H9 (cell line): ENCODE measurements at regions not wholly inside any gene's neighbourhood (a gene's known extent, or its start where the extent isn't known, plus 50 kb on each side); places are given as distances from the start of the nearest gene placed in this dataset.

Experiments
- DNase-seq: peaks from one replicate; pipeline ENCODE4 v3.0.0-alpha.2; 2017
- H2AFZ ChIP-seq: one replicate; pipeline ENCODE4 v1.6.1; 2013; ENCODE audit warnings: mild to moderate bottlenecking, low read length, control low read depth, moderate library complexity
- H2AK5ac ChIP-seq: 2 replicates; pipeline ENCODE4 v1.6.1; 2013; ENCODE audit warnings: low read length, control low read depth, mixed read lengths; ENCODE audit not compliant: insufficient read length
- H2BK120ac ChIP-seq: one replicate; pipeline ENCODE4 v1.6.1; 2013; ENCODE audit warnings: low read depth, mild to moderate bottlenecking, low read length, control low read depth, inconsistent platforms; ENCODE audit not compliant: poor library complexity, severe bottlenecking
- H2BK12ac ChIP-seq: 2 replicates; pipeline ENCODE4 v1.6.1; 2013; ENCODE audit warnings: low read length, control low read depth, mixed read lengths, low read depth; ENCODE audit not compliant: insufficient read length
- H2BK15ac ChIP-seq: 2 replicates; pipeline ENCODE4 v1.6.1; 2013; ENCODE audit warnings: low read depth, low read length, control low read depth
- H2BK20ac ChIP-seq: one replicate; pipeline ENCODE4 v1.6.1; 2013; ENCODE audit warnings: low read depth, mild to moderate bottlenecking, low read length, control low read depth, inconsistent platforms; ENCODE audit not compliant: poor library complexity, severe bottlenecking
- H2BK5ac ChIP-seq: 2 replicates; pipeline ENCODE4 v1.6.1; 2013; ENCODE audit warnings: low read length, control low read depth, mixed read lengths; ENCODE audit not compliant: insufficient read length
- H3K14ac ChIP-seq: 2 replicates; pipeline ENCODE4 v1.6.1; 2013; ENCODE audit warnings: low read length, control low read depth; ENCODE audit not compliant: insufficient read depth
- H3K18ac ChIP-seq: 2 replicates; pipeline ENCODE4 v1.6.1; 2013; ENCODE audit warnings: low read depth, mild to moderate bottlenecking, mixed read lengths, low read length, control low read depth; ENCODE audit not compliant: insufficient read length
- H3K23ac ChIP-seq: 2 replicates; pipeline ENCODE4 v1.6.1; 2013; ENCODE audit warnings: low read length, control low read depth, mixed read lengths, low read depth; ENCODE audit not compliant: insufficient read length
- H3K23me2 ChIP-seq: 2 replicates; pipeline ENCODE4 v1.6.1; 2013; ENCODE audit warnings: low read depth, mild to moderate bottlenecking, mixed read lengths, low read length, control low read depth; ENCODE audit not compliant: insufficient read length, poor library complexity, severe bottlenecking
- H3K27ac ChIP-seq: 2 replicates; pipeline ENCODE4 v1.5.1; 2013; ENCODE audit warnings: low read length, control low read depth, mixed read lengths, low read depth; ENCODE audit not compliant: insufficient read length
- H3K27me3 ChIP-seq: 2 replicates; pipeline ENCODE4 v1.6.1; 2013; ENCODE audit warnings: low read length, control low read depth, inconsistent platforms; ENCODE audit not compliant: insufficient read depth
- H3K4ac ChIP-seq: 2 replicates; pipeline ENCODE4 v1.6.1; 2013; ENCODE audit warnings: low read depth, mild to moderate bottlenecking, control low read depth, inconsistent platforms, low read length, moderate library complexity
- H3K4me1 ChIP-seq: 2 replicates; pipeline ENCODE4 v1.6.1; 2013; ENCODE audit warnings: low read length, control low read depth, inconsistent platforms; ENCODE audit not compliant: insufficient read depth
- H3K4me2 ChIP-seq: 2 replicates; pipeline ENCODE4 v1.6.1; 2013; ENCODE audit warnings: low read length, control low read depth, mixed read lengths; ENCODE audit not compliant: insufficient read length, insufficient read depth
- H3K56ac ChIP-seq: 2 replicates; pipeline ENCODE4 v1.6.1; 2013; ENCODE audit warnings: low read depth, mild to moderate bottlenecking, mixed read lengths, low read length, control low read depth; ENCODE audit not compliant: insufficient read length
- H3K79me1 ChIP-seq: 2 replicates; pipeline ENCODE4 v1.6.1; 2013; ENCODE audit warnings: low read depth, mild to moderate bottlenecking, moderate library complexity, low read length, control low read depth, inconsistent platforms; ENCODE audit not compliant: insufficient read depth, poor library complexity, severe bottlenecking
- H3K79me2 ChIP-seq: 2 replicates; pipeline ENCODE4 v1.6.1; 2013; ENCODE audit warnings: low read length, control low read depth, inconsistent platforms; ENCODE audit not compliant: insufficient read depth
- H3K9ac ChIP-seq: 2 replicates; pipeline ENCODE4 v1.6.1; 2013; ENCODE audit warnings: low read length, control low read depth, mixed read lengths; ENCODE audit not compliant: insufficient read length; ENCODE audit errors: extremely low read depth
- H3K9me3 ChIP-seq: one replicate; pipeline ENCODE4 v1.6.1; 2013; ENCODE audit warnings: low read depth, low read length, inconsistent platforms; ENCODE audit not compliant: control insufficient read depth
- H3T11ph ChIP-seq: one replicate; pipeline ENCODE4 v1.6.1; 2013; ENCODE audit warnings: mild to moderate bottlenecking, low read length, control low read depth, inconsistent platforms
- H4K20me1 ChIP-seq: one replicate; pipeline ENCODE4 v1.6.1; 2013; ENCODE audit not compliant: control insufficient read depth, insufficient read length, insufficient read depth
- H4K5ac ChIP-seq: 2 replicates; pipeline ENCODE4 v1.6.1; 2013; ENCODE audit warnings: low read depth, mild to moderate bottlenecking, mixed read lengths, low read length, control low read depth; ENCODE audit not compliant: insufficient read length
- H4K8ac ChIP-seq: replicated peaks from 2 replicates; pipeline ENCODE4 v1.6.1; 2013; ENCODE audit warnings: low read length, control low read depth, mixed read lengths, low read depth; ENCODE audit not compliant: insufficient read length
- H4K91ac ChIP-seq: 2 replicates; pipeline ENCODE4 v1.6.1; 2013; ENCODE audit warnings: low read depth, mild to moderate bottlenecking, moderate library complexity, mixed read lengths, low read length, control low read depth; ENCODE audit not compliant: insufficient read length
- H3K27ac Mint-ChIP-seq, 3 experiments: 2 replicates in 2 of 3; 3 replicates in 1 of 3; pipeline ENCODE4 v1.8.0; 2020 to 2021; ENCODE audit warnings: mixed read lengths in 3 of 3, mild to moderate bottlenecking in 1 of 3, moderate library complexity in 1 of 3
- H3K27me3 Mint-ChIP-seq: 2 replicates; pipeline ENCODE4 v1.8.0; 2021; ENCODE audit warnings: low read depth, mild to moderate bottlenecking, moderate library complexity, mixed read lengths
- H3K36me3 Mint-ChIP-seq, 3 experiments: 2 replicates in 2 of 3; 3 replicates in 1 of 3; pipeline ENCODE4 v1.8.0; 2020 to 2021; ENCODE audit warnings: low read depth in 3 of 3, mixed read lengths in 3 of 3; ENCODE audit not compliant: insufficient read depth in 1 of 3
- H3K4me1 Mint-ChIP-seq, 2 experiments: 2 replicates each; pipeline ENCODE4 v1.8.0; 2020; ENCODE audit warnings: mixed read lengths in 2 of 2
- H3K4me3 Mint-ChIP-seq, 2 experiments: 2 replicates in 1 of 2; 3 replicates in 1 of 2; pipeline ENCODE4 v1.8.0; 2020 to 2021; ENCODE audit warnings: mild to moderate bottlenecking in 2 of 2, mixed read lengths in 2 of 2, moderate library complexity in 1 of 2
- H3K9me3 Mint-ChIP-seq, 2 experiments: 2 replicates in 1 of 2; 3 replicates in 1 of 2; pipeline ENCODE4 v1.8.0; 2020; ENCODE audit warnings: mild to moderate bottlenecking in 2 of 2, mixed read lengths in 2 of 2, moderate library complexity in 1 of 2
- WGBS: extraction: QIAGEN DNeasy Blood & Tissue Kit; methylation state at CpG from one replicate; pipeline ENCODE4 v1.1.7; 2013; ENCODE audit warnings: missing lambda C conversion rate, low lambda C conversion rate, mixed read lengths; ENCODE audit not compliant: insufficient read length; ENCODE audit errors: extremely low coverage; 5-methylcytosine and 5-hydroxymethylcytosine counted together
- TF ChIP-seq, protein P1 (sequence below): fragments of 200-600 bp; sonication (generic); conservative IDR thresholded peaks from 3 replicates; pipeline ENCODE4 v1.8.0; 2021; ENCODE audit warnings: antibody characterized with exemption, mild to moderate bottlenecking

DNA sequence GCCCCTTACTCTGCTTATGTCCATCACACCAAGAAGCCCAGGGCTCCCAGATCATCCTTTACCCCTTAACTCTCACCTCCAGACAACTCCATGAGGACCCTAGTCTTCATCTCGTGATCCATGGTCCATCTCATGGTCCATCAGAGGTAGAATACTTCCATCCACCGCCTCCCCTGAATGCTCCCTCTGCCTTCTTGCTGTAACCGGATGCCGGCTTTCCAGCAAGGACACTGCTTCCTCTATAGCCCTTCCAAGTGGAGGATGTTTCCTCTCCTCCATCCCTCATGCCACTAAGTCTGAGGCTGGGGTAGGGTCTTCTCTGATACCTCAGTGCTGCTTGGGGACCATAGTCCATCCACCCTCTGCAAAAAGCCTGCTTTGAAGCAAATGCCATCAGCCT is 118.6 kb upstream of the SIX2 start:
- H2AK5ac ChIP-seq = no peak overlapping the region
- Mint-ChIP-seq H3K27me3 (no peaks in the 10 kb centered on the region), H3K9me3 (no peaks in the 10 kb centered on the region)

More for the DNA sequence above, 118.6 kb upstream of the SIX2 start:
- no peaks in the 10 kb centered on the region for H4K20me1 ChIP-seq
- no peak overlapping the region for H4K8ac ChIP-seq
- no peak overlapping the region for H3K27ac ChIP-seq
- no peak overlapping the region for H2BK15ac ChIP-seq
- H3K4me3 Mint-ChIP-seq = no peak overlapping the region
- H3K9ac ChIP-seq = no peak overlapping the region
- no peak overlapping the region for H3K4ac ChIP-seq
- H2BK120ac ChIP-seq = no peak overlapping the region
- no peak overlapping the region for H2BK20ac ChIP-seq
- no peak overlapping the region for H3K56ac ChIP-seq
- no peak overlapping the region for H2BK12ac ChIP-seq
- no peak overlapping the region for H2BK5ac ChIP-seq
- H2AFZ ChIP-seq = no peak overlapping the region
- TF ChIP-seq, protein P1, sequence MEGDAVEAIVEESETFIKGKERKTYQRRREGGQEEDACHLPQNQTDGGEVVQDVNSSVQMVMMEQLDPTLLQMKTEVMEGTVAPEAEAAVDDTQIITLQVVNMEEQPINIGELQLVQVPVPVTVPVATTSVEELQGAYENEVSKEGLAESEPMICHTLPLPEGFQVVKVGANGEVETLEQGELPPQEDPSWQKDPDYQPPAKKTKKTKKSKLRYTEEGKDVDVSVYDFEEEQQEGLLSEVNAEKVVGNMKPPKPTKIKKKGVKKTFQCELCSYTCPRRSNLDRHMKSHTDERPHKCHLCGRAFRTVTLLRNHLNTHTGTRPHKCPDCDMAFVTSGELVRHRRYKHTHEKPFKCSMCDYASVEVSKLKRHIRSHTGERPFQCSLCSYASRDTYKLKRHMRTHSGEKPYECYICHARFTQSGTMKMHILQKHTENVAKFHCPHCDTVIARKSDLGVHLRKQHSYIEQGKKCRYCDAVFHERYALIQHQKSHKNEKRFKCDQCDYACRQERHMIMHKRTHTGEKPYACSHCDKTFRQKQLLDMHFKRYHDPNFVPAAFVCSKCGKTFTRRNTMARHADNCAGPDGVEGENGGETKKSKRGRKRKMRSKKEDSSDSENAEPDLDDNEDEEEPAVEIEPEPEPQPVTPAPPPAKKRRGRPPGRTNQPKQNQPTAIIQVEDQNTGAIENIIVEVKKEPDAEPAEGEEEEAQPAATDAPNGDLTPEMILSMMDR = no peak
- H3K23ac ChIP-seq = no peak overlapping the region
- no peak overlapping the region for H3T11ph ChIP-seq
- H3K4me1 ChIP-seq = no peaks in the 10 kb centered on the region
- no peak overlapping the region for H3K14ac ChIP-seq
- no peaks in the 10 kb centered on the region for H3K9me3 ChIP-seq
- H3K18ac ChIP-seq = no peak overlapping the region
- no peaks in the 10 kb centered on the region for H3K36me3 Mint-ChIP-seq
- no peaks in the 10 kb centered on the region; the same call in 1 of the 2 replicates for H3K27me3 ChIP-seq
- H3K4me2 ChIP-seq = no peak overlapping the region
- no peaks in the 10 kb centered on the region for H3K79me2 ChIP-seq
- WGBS = no CpG with 5 or more reads among the region's 4 CpGs
- H3K79me1 ChIP-seq = no peaks in the 10 kb centered on the region
- no peak overlapping the region for H3K27ac Mint-ChIP-seq
- no peak for DNase-seq
- H4K5ac ChIP-seq = no peak overlapping the region
- no peak overlapping the region for H4K91ac ChIP-seq
- no peaks in the 10 kb centered on the region for H3K4me1 Mint-ChIP-seq
- H3K23me2 ChIP-seq = no peaks in the 10 kb centered on the region
